MM.1S (cell line): ENCODE measurements at regions not wholly inside any gene's neighbourhood (a gene's known extent, or its start where the extent isn't known, plus 50 kb on each side); places are given as distances from the start of the nearest gene placed in this dataset.
A peak's percentile ranks its signal among the peaks of the same experiment; 100 is the strongest.

Experiments used
- DNase-seq: peaks from one replicate; pipeline ENCODE4 v3.0.0-alpha.2; 2015
- H2AFZ ChIP-seq: fragments of 300-600 bp; sonication (generic); 2 replicates; pipeline ENCODE4 v1.6.0; 2016; ENCODE audit warnings: antibody characterized with exemption, low read length
- H3F3A ChIP-seq: fragments of 300-600 bp; sonication (generic); 2 replicates; pipeline ENCODE4 v1.6.1; 2016; ENCODE audit warnings: mild to moderate bottlenecking, antibody characterized with exemption, low read length, moderate library complexity, mixed read lengths; ENCODE audit not compliant: insufficient read depth
- H3K27ac ChIP-seq: fragments of 300-600 bp; sonication (generic); 2 replicates; pipeline ENCODE4 v1.5.1; 2016; ENCODE audit warnings: mild to moderate bottlenecking, low read length
- H3K27me3 ChIP-seq: fragments of 300-600 bp; sonication (generic); replicated peaks from 2 replicates; pipeline ENCODE4 v1.6.0; 2016; ENCODE audit warnings: low read length; ENCODE audit not compliant: insufficient read depth
- H3K36me3 ChIP-seq: fragments of 300-600 bp; sonication (generic); replicated peaks from 2 replicates; pipeline ENCODE4 v1.6.1; 2016; ENCODE audit warnings: mild to moderate bottlenecking, low read length, mixed read lengths; ENCODE audit not compliant: insufficient read depth
- H3K4me1 ChIP-seq: fragments of 300-600 bp; sonication (generic); 2 replicates; pipeline ENCODE4 v1.6.1; 2016; ENCODE audit warnings: low read length, mixed read lengths
- H3K4me2 ChIP-seq: fragments of 300-600 bp; sonication (generic); 2 replicates; pipeline ENCODE4 v1.6.0; 2016; ENCODE audit warnings: low read depth, low read length
- H3K4me3 ChIP-seq: fragments of 300-600 bp; sonication (generic); 2 replicates; pipeline ENCODE4 v1.5.1; 2016; ENCODE audit warnings: low read length, mixed read lengths
- H3K79me2 ChIP-seq: fragments of 300-600 bp; sonication (generic); 2 replicates; pipeline ENCODE4 v1.6.1; 2016; ENCODE audit warnings: mixed run types, low read length, mixed read lengths
- H3K9ac ChIP-seq: fragments of 300-600 bp; sonication (generic); 2 replicates; pipeline ENCODE4 v1.6.1; 2016; ENCODE audit warnings: low read length, mixed read lengths
- H3K9me2 ChIP-seq: fragments of 300-600 bp; sonication (generic); replicated peaks from 2 replicates; pipeline ENCODE4 v1.6.1; 2016; ENCODE audit warnings: mild to moderate bottlenecking, low read length, mixed read lengths; ENCODE audit not compliant: insufficient read depth
- H3K9me3 ChIP-seq: fragments of 300-600 bp; sonication (generic); replicated peaks from 2 replicates; pipeline ENCODE4 v1.6.1; 2016; ENCODE audit warnings: mild to moderate bottlenecking, low read length, mixed read lengths; ENCODE audit not compliant: insufficient read depth
- H4K20me1 ChIP-seq: fragments of 300-600 bp; sonication (generic); 2 replicates; pipeline ENCODE4 v1.6.1; 2016; ENCODE audit warnings: mild to moderate bottlenecking, low read length, moderate library complexity, mixed read lengths; ENCODE audit not compliant: insufficient read depth
- EZH2phosphoT487 ChIP-seq: fragments of 300-600 bp; sonication (generic); IDR thresholded peaks from 2 replicates; pipeline ENCODE4 v1.6.1; 2018; ENCODE audit warnings: antibody characterized with exemption, low read length
- TF ChIP-seq, protein P1 (sequence below): fragments of 300-600 bp; sonication (generic); IDR thresholded peaks from 2 replicates; pipeline ENCODE4 v1.5.1; 2016; ENCODE audit warnings: antibody characterized with exemption, low read length, mixed read lengths

DNA sequence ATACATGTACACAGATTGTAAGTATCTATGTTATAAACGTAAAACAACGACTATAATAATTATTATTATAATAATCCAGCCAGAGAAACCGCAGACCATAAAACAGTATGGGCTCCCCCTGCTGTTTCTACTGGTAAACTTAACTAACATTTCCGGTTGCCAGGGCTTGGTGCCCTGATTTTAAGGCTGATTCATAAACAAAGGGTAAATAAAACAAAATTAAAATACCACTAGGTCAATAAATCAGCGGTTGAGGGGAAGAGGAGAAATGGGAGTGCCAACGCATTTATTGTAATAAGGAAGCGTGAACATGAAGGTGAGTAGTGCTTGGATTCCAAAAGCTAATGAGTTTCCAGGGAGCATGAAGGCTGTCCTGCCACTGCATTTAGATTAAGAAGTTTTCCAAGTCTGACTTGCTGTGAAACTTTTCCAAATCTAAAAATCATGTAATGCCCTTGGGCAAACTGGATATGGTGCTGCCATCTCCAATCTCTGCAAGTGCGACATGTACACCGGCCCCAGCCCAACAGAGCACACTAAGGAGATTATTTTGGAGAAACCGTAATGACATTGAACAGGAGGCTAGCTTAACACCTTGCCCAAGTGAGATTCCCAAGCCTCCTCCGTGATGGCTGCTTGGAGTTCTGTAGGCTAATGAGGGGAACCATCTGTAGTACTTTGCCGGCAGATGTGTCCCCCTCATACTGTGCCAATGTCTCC is 50.7 kb upstream of the HNRNPA3 start:
- Histone ChIP-seq H3F3A (peaks cover 17% of the 10 kb centered on the region), H3K9ac (no peak overlapping the region), H3K79me2 (no peaks in the 10 kb centered on the region), H3K27ac (no peak overlapping the region), H4K20me1 (no peaks in the 10 kb centered on the region), H3K9me3 (no peaks in the 10 kb centered on the region), H3K4me3 (no peak overlapping the region), H3K9me2 (no peaks in the 10 kb centered on the region), H3K4me2 (no peak overlapping the region), H3K36me3 (no peaks in the 10 kb centered on the region), H2AFZ (no peak overlapping the region), H3K4me1 (peaks cover 15% of the 10 kb centered on the region), H3K27me3 (no peaks in the 10 kb centered on the region)
- TF ChIP-seq, protein P1, sequence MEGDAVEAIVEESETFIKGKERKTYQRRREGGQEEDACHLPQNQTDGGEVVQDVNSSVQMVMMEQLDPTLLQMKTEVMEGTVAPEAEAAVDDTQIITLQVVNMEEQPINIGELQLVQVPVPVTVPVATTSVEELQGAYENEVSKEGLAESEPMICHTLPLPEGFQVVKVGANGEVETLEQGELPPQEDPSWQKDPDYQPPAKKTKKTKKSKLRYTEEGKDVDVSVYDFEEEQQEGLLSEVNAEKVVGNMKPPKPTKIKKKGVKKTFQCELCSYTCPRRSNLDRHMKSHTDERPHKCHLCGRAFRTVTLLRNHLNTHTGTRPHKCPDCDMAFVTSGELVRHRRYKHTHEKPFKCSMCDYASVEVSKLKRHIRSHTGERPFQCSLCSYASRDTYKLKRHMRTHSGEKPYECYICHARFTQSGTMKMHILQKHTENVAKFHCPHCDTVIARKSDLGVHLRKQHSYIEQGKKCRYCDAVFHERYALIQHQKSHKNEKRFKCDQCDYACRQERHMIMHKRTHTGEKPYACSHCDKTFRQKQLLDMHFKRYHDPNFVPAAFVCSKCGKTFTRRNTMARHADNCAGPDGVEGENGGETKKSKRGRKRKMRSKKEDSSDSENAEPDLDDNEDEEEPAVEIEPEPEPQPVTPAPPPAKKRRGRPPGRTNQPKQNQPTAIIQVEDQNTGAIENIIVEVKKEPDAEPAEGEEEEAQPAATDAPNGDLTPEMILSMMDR: peak; percentile 50
- TF ChIP-seq EZH2phosphoT487: no peak
- peak; percentile 28 for DNase-seq
